ENCODE measurements at regions not wholly inside any gene's neighbourhood (a gene's known extent, or its start where the extent isn't known, plus 50 kb on each side); places are given as distances from the start of the nearest gene placed in this dataset.
A peak's percentile ranks its signal among the peaks of the same experiment; 100 is the strongest.

DNA sequence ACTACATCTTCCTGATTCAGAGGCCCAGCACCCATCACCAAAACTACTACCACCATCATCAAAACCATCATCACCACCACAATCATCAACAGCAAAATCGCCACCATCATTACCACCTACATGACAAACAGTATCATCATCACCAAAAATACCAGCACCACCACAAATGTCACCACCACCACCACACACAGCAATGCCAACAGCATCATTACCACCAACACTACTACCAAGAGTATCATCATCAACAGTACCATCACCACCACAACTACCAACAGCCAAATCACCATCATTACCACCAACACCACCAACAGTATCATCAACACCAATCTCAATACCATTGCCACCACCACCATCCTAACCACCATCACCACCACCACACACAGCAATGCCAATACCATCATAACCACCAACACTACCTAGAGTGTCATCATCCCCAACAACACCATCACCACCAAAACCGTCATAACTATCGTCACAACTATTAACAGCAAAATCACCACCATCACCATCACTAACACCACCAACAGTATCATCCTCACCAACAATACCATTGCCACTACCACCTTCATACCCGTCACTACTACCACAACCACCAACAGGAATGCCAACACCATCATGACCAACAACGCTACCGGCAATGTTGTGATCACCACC, 64.6 kb upstream of the TEX51 start:
- Histone ChIP-seq H3K36me3 (no peaks in the 10 kb centered on the region), H3K4me3 (no peak overlapping the region), H3K9me3 (ENCODE audit: low read depth) (no peaks in the 10 kb centered on the region), H3K27me3 (no peaks in the 10 kb centered on the region), H3K4me1 (ENCODE audit: low read depth) (peaks cover 7% of the 10 kb centered on the region), H3K27ac (no peak overlapping the region)
- TF ChIP-seq, protein P1, sequence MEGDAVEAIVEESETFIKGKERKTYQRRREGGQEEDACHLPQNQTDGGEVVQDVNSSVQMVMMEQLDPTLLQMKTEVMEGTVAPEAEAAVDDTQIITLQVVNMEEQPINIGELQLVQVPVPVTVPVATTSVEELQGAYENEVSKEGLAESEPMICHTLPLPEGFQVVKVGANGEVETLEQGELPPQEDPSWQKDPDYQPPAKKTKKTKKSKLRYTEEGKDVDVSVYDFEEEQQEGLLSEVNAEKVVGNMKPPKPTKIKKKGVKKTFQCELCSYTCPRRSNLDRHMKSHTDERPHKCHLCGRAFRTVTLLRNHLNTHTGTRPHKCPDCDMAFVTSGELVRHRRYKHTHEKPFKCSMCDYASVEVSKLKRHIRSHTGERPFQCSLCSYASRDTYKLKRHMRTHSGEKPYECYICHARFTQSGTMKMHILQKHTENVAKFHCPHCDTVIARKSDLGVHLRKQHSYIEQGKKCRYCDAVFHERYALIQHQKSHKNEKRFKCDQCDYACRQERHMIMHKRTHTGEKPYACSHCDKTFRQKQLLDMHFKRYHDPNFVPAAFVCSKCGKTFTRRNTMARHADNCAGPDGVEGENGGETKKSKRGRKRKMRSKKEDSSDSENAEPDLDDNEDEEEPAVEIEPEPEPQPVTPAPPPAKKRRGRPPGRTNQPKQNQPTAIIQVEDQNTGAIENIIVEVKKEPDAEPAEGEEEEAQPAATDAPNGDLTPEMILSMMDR (IDR thresholded peaks at IDR 0.05; ENCODE audit: low read depth, low read length), result no peak
- DNase-seq (ENCODE audit: low read depth in 1 of 2, low spot score in 1 of 2), result no peak

DNA sequence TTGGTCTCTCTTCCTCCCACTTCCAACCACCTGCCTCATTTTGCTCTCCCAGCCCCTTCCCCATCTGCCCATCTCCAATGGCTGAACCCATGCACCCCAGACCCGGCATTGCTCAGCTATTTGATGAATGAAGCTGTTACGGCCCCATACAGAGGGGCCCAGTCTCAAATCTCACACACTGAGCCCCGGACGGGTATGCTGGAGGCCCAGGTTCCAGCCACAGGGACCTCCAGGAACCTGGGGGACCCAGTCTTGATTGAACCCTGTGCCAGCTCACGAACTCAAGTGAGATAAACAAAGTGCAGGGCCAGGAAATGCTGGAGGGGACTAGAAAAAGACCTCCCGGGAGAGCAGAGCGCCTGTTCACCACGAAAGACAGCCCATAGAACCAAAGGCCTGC, 63.4 kb upstream of the TEX51 start:
- H3K27me3 ChIP-seq, result no peaks in the 10 kb centered on the region

DNA sequence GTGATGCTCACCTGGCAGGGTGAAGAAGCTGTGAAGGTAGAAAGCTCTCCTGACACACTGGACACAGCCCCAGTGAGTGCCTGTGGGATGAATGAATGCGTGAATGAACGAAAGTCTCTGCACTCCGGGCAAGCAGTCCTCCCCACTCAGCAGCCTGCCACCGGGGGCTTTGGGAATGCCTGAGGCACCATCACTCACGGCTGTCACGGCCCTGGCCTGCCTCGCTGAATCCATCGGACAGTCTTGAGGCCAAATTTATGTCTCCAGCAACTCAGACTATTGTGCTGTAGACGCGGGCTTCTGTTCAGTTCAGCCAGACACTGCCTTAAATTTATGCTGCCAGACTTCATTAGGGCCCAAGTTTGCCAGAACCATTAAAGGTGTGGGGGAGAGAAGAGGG, 62.9 kb upstream of the TEX51 start:
- peaks cover 7% of the 10 kb centered on the region for H3K4me1 ChIP-seq (ENCODE audit: low read depth)
- no peak for DNase-seq (ENCODE audit: low read depth in 1 of 2, low spot score in 1 of 2)
- H3K36me3 ChIP-seq, result no peaks in the 10 kb centered on the region
- H3K9me3 ChIP-seq (ENCODE audit: low read depth), result no peaks in the 10 kb centered on the region
- TF ChIP-seq, protein P1 (IDR thresholded peaks at IDR 0.05; ENCODE audit: low read depth, low read length), result no peak
- no peak overlapping the region for H3K27ac ChIP-seq
- H3K4me3 ChIP-seq, result no peak overlapping the region
- H3K27me3 ChIP-seq, result no peaks in the 10 kb centered on the region

More for the DNA sequence above, 63.4 kb upstream of the TEX51 start:
- no peak overlapping the region for H3K27ac ChIP-seq
- TF ChIP-seq, protein P1 (IDR thresholded peaks at IDR 0.05; ENCODE audit: low read depth, low read length), result no peak
- DNase-seq (ENCODE audit: low read depth in 1 of 2, low spot score in 1 of 2), result no peak
- H3K4me3 ChIP-seq, result no peak overlapping the region
- H3K36me3 ChIP-seq, result no peaks in the 10 kb centered on the region
- H3K4me1 ChIP-seq (ENCODE audit: low read depth), result peaks cover 7% of the 10 kb centered on the region
- H3K9me3 ChIP-seq (ENCODE audit: low read depth), result no peaks in the 10 kb centered on the region

DNA sequence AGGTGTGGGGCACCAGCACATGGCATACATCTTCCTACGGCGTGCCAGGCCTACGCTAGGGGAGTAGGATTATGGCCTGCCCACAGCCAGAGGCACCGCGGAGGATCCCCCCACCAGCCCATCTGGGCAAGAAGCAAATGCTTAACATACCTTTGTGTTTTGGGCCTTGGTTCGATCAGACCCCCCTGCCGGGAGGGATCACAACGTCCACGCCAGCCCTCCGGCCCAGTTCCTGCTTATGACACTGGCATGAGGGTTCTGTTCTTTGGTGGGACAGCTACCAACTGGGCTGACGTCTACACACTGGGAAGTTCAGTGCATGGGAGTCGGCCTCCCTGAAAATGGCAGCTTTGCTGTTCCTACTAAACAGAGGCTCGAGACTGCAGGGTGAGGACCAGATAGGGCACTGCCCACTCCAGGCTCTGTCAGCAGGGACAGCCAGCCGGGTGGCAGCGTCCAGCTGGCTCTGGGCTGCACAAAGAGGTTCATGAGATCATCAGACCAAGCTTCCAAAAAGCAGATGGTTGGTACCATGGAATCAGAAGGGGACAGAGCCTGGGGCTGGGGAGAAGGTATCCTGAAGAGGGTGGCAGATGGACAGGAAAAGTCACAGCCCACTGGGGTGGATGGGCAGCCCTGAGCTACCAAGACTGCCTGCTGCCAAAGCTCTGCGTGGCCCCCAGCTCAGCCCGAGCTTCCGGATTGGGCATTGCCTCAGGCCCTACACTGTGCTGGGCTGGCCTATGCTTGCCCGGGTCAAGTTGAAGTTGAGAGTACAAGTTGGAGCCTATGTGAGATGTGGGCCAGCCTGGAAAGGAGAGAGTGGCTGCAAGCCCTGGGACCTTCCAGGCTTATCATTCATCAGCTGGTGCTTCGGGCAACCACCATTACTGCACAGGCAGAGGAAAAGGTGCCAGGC, 61.7 kb upstream of the TEX51 start:
- Histone ChIP-seq H3K27ac (no peak overlapping the region), H3K4me1 (ENCODE audit: low read depth) (peaks cover 3% of the 10 kb centered on the region)

DNA sequence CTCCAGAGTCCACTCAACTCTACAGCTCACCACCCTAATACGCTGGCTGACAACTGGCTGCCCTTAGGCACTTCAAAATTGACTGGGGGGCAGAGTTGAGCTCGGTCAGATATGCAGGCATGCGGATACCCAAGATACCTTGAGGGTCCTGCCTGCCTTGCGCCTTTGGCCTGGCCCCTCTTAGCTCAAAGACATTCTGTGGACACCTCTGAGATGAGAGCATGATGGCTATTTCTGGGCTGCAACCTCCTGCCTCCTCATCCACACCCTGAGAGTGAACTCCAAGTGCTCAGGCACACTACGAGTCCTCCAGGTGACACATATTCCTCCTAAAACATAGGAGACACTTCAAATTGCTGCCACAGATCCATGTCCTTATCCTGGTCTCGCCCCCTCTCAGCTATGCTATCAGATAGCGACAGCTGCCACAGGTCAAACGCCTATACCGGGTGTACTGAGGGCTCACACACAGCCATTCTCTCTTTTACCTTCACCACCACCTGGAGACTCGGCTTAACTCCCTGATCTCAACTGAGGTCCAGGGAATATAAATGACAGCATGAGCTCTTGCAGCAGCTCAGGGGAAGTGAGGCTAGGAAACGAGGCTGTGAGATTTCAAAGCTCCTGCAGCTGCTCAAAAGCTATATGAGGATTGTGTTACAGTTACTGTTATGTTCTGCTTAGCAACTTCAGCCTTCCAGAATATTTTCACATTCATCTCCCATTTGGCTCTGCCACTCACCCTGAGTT, 60.5 kb upstream of the TEX51 start:
- TF ChIP-seq, protein P1 (IDR thresholded peaks at IDR 0.05; ENCODE audit: low read depth, low read length), result no peak
- no peak overlapping the region for H3K27ac ChIP-seq

More for the DNA sequence above, 61.7 kb upstream of the TEX51 start:
- no peaks in the 10 kb centered on the region for H3K9me3 ChIP-seq (ENCODE audit: low read depth)
- H3K27me3 ChIP-seq, result no peaks in the 10 kb centered on the region
- DNase-seq (ENCODE audit: low read depth in 1 of 2, low spot score in 1 of 2), result no peak
- TF ChIP-seq, protein P1 (IDR thresholded peaks at IDR 0.05; ENCODE audit: low read depth, low read length), result no peak
- no peaks in the 10 kb centered on the region for H3K36me3 ChIP-seq
- no peak overlapping the region for H3K4me3 ChIP-seq

More for the DNA sequence above, 60.5 kb upstream of the TEX51 start:
- Histone ChIP-seq H3K9me3 (ENCODE audit: low read depth) (no peaks in the 10 kb centered on the region), H3K27me3 (no peaks in the 10 kb centered on the region), H3K4me1 (ENCODE audit: low read depth) (no peaks in the 10 kb centered on the region), H3K4me3 (no peak overlapping the region), H3K36me3 (no peaks in the 10 kb centered on the region)
- peak in 1 of 2 donors; percentile 2 for DNase-seq (ENCODE audit: low read depth in 1 of 2, low spot score in 1 of 2)

Data from cardiac muscle cell (in vitro differentiated cells and primary cell).